Coronary artery (tissue), 2 donors: ENCODE measurements at regions not wholly inside any gene's neighbourhood (a gene's known extent, or its start where the extent isn't known, plus 50 kb on each side); places are given as distances from the start of the nearest gene placed in this dataset.

Experiments used
- DNase-seq: peaks from one replicate; pipeline ENCODE4 v3.0.0-alpha.2; 2017; ENCODE audit warnings: low spot score
- H3K27ac ChIP-seq, 2 donors: fragments of 200-600 bp; sonication (generic); one replicate each; pipeline ENCODE4 v1.5.1; 2016 to 2019
- H3K4me3 ChIP-seq: fragments of 200-600 bp; sonication (generic); 2 replicates; pipeline ENCODE4 v1.5.1; 2016; ENCODE audit warnings: mild to moderate bottlenecking, moderate library complexity
- TF ChIP-seq, protein P1 (sequence below): fragments of 200-600 bp; sonication (generic); IDR thresholded peaks from one replicate; pipeline ENCODE4 v1.5.1; 2019; ENCODE audit warnings: antibody characterized with exemption

DNA sequence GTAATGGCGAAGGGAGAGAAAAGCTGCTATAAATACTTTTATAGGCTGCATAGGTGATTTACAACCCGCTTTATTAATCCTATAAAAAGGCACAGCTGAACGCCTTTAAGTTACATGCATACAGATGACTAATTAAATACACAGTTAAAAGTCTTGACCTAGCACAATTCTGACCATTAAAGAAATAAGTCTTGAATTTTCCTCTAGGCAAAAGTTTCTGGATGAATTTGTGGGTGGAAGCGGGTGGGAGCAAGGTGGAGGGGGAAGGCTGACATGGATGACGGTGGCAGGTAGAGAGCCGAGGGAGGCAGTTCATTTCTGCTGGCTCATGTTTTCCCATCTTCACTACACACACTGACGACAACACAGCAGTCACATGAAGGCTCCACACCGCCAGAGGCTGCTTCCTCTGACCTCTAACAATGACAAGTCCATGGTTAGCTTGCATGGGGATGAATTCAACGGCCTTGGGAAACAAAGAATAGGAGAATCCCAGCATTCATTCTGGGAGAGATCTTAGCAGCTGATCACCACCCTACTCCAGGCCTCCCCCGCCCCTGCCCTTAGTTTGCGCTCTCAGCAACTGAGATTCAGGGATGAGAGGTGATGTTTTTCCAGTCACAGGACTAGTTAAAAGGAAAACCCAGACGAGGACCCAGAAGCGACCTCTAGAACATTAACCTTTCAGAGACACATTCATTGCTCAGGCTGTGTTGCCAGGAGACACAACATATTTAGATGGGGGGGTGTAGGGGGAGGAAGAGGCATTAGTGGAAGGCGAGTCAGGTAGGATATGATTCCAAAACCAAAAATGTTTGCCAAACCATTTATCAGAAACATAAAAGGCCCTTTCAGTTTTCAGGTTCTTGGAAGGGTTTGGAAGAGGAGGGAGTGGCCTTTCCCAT is 329.3 kb downstream of the PIK3R1 start:
- TF ChIP-seq, protein P1, sequence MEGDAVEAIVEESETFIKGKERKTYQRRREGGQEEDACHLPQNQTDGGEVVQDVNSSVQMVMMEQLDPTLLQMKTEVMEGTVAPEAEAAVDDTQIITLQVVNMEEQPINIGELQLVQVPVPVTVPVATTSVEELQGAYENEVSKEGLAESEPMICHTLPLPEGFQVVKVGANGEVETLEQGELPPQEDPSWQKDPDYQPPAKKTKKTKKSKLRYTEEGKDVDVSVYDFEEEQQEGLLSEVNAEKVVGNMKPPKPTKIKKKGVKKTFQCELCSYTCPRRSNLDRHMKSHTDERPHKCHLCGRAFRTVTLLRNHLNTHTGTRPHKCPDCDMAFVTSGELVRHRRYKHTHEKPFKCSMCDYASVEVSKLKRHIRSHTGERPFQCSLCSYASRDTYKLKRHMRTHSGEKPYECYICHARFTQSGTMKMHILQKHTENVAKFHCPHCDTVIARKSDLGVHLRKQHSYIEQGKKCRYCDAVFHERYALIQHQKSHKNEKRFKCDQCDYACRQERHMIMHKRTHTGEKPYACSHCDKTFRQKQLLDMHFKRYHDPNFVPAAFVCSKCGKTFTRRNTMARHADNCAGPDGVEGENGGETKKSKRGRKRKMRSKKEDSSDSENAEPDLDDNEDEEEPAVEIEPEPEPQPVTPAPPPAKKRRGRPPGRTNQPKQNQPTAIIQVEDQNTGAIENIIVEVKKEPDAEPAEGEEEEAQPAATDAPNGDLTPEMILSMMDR: no peak
- DNase-seq: no peak
- Histone ChIP-seq H3K4me3 (no peak overlapping the region), H3K27ac (no peak overlapping the region)

- TF ChIP-seq, protein P1: no peak
- Histone ChIP-seq H3K27ac (no peak overlapping the region), H3K4me3 (no peak overlapping the region)
- DNase-seq: no peak
Observed at GRCh38 chr5:68545636-68546295, 330.2 kb downstream of the PIK3R1 start.

DNA sequence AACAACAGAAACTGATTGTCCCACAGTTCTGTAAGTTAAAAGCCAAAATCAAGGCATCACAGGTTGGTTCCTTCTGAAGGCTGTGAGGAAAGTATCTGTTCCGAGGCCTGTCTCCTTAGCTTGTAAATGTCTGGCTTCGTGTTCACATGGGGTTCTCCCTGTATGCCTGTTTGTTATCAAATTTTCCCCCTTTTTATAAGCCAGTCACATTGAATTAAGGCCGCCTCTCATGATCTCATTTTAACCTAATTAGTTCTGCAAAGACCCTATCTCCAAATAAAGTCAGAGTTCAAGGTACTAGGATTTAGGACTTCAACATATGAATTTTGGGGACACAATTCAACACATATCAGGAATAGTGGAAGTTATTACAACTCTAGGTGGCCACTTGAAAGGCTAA is 331.5 kb downstream of the PIK3R1 start:
- H3K27ac ChIP-seq: no peak overlapping the region
- TF ChIP-seq, protein P1: no peak
- no peak for DNase-seq
- H3K4me3 ChIP-seq: no peak overlapping the region

- no peak for DNase-seq
- TF ChIP-seq, protein P1: no peak
- Histone ChIP-seq H3K4me3 (no peak overlapping the region), H3K27ac (no peak overlapping the region)
Observed at GRCh38 chr5:68547622-68548021, 332.1 kb downstream of the PIK3R1 start.

- TF ChIP-seq, protein P1: no peak
- DNase-seq: no peak
- Histone ChIP-seq H3K4me3 (no peak overlapping the region), H3K27ac (no peak overlapping the region)
Observed at GRCh38 chr5:68548959-68549676, 333.6 kb downstream of the PIK3R1 start.

- TF ChIP-seq, protein P1: no peak
- no peak overlapping the region for H3K27ac ChIP-seq
- DNase-seq: no peak
- H3K4me3 ChIP-seq: no peak overlapping the region
Observed at GRCh38 chr5:68550015-68550414, 334.5 kb downstream of the PIK3R1 start.
